Rectal smooth muscle tissue (tissue), 1 donor: ENCODE measurements at regions not wholly inside any gene's neighbourhood (a gene's known extent, or its start where the extent isn't known, plus 50 kb on each side); places are given as distances from the start of the nearest gene placed in this dataset.
"Not testable (repeated sequence)": the region's sequence is repeated elsewhere in the genome, so short reads cannot be mapped to it uniquely, and the experiment has no call there.

Experiments used
- H3K27ac ChIP-seq: one replicate; pipeline ENCODE4 v1.7.0; 2013; ENCODE audit warnings: low read depth, low read length, inconsistent platforms
- H3K27me3 ChIP-seq: one replicate; pipeline ENCODE4 v1.7.0; 2013; ENCODE audit warnings: low read length; ENCODE audit not compliant: control insufficient read depth, insufficient read depth
- H3K36me3 ChIP-seq: one replicate; pipeline ENCODE4 v1.7.0; 2013; ENCODE audit warnings: low read length; ENCODE audit not compliant: control insufficient read depth, insufficient read depth
- H3K4me1 ChIP-seq: one replicate; pipeline ENCODE4 v1.7.0; 2013; ENCODE audit warnings: low read length; ENCODE audit not compliant: control insufficient read depth, insufficient read depth
- H3K4me3 ChIP-seq: one replicate; pipeline ENCODE4 v1.7.0; 2013; ENCODE audit warnings: low read length
- H3K9ac ChIP-seq: one replicate; pipeline ENCODE4 v1.7.0; 2013; ENCODE audit warnings: low read length

- no peak overlapping the region for H3K4me3 ChIP-seq
- H3K9ac ChIP-seq: no peak overlapping the region
- H3K27ac ChIP-seq: no peak overlapping the region
- H3K27me3 ChIP-seq: no peaks in the 10 kb centered on the region
- H3K36me3 ChIP-seq: no peaks in the 10 kb centered on the region
- H3K4me1 ChIP-seq: no peaks in the 10 kb centered on the region
Observed at GRCh38 chr1:199512037-199512710, 515.3 kb upstream of the NR5A2 start.

DNA sequence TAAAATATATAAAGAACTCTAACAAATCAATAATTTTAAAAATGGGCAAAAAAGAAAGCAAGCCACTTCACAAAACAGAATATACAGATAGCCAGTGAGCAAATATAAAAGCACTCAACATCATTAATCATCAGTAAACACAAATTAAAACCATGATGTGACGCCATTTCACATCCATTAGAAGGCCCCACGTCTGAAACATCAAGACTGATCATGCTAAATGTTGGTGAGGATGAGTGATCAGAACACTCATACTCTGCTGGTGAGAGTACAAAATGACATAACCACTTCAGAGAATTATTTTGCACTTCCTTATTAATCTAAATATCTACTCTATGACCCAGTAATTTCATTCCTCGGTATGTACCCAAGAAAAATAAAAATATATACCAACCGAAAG, 512.2 kb upstream of the NR5A2 start:
- Histone ChIP-seq H3K36me3 (no peaks in the 10 kb centered on the region), H3K9ac (no peak overlapping the region), H3K4me1 (no peaks in the 10 kb centered on the region), H3K27ac (no peak overlapping the region), H3K27me3 (no peaks in the 10 kb centered on the region), H3K4me3 (no peak overlapping the region)

- H3K27ac ChIP-seq: no peak overlapping the region
- no peaks in the 10 kb centered on the region for H3K36me3 ChIP-seq
- H3K9ac ChIP-seq: no peak overlapping the region
- no peaks in the 10 kb centered on the region for H3K4me1 ChIP-seq
- H3K4me3 ChIP-seq: no peak overlapping the region
- H3K27me3 ChIP-seq: no peaks in the 10 kb centered on the region
Observed at GRCh38 chr1:199522338-199522737, 505.2 kb upstream of the NR5A2 start.

- Histone ChIP-seq H3K9ac (no peak overlapping the region), H3K4me1 (no peaks in the 10 kb centered on the region), H3K27ac (no peak overlapping the region), H3K27me3 (no peaks in the 10 kb centered on the region), H3K36me3 (no peaks in the 10 kb centered on the region), H3K4me3 (no peak overlapping the region)
Observed at GRCh38 chr1:199522936-199523335, 504.6 kb upstream of the NR5A2 start.

DNA sequence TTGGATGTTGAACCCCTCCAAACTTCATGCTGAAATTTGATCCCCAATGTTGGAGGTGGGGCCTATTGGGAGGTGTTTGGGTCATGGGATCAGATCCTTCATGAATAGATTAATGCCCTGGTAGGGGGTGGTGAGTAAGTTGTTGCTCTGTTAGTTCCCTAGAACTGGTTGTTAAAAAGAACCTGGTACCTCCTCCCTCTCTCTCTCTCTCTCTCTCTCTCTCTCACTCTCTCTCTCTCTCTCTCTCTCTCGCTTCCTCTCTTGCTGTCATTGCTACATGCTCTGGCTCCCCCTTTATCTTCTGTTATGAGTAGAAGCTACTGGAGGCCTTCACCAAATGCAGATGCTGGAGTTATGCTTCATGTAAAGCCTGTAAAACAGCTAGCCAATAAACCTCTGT, 498.2 kb upstream of the NR5A2 start:
- no peaks in the 10 kb centered on the region for H3K36me3 ChIP-seq
- H3K27me3 ChIP-seq: no peaks in the 10 kb centered on the region
- H3K4me1 ChIP-seq: no peaks in the 10 kb centered on the region
- no peak overlapping the region for H3K4me3 ChIP-seq
- H3K9ac ChIP-seq: no peak overlapping the region
- no peak overlapping the region for H3K27ac ChIP-seq

GRCh38 chr1:199533361-199533760, 494.1 kb upstream of the NR5A2 start:
- H3K27ac ChIP-seq, H3K36me3 ChIP-seq, H3K4me3 ChIP-seq, H3K4me1 ChIP-seq, H3K9ac ChIP-seq, H3K27me3 ChIP-seq: not testable (repeated sequence)

GRCh38 chr1:199545780-199546179, 481.7 kb upstream of the NR5A2 start:
- no peak overlapping the region for H3K27ac ChIP-seq
- no peak overlapping the region for H3K9ac ChIP-seq
- no peaks in the 10 kb centered on the region for H3K27me3 ChIP-seq
- H3K4me1 ChIP-seq: no peaks in the 10 kb centered on the region
- no peaks in the 10 kb centered on the region for H3K36me3 ChIP-seq
- no peak overlapping the region for H3K4me3 ChIP-seq

- no peak overlapping the region for H3K4me3 ChIP-seq
- H3K27me3 ChIP-seq: no peaks in the 10 kb centered on the region
- no peaks in the 10 kb centered on the region for H3K36me3 ChIP-seq
- no peak overlapping the region for H3K9ac ChIP-seq
- H3K27ac ChIP-seq: no peak overlapping the region
- H3K4me1 ChIP-seq: no peaks in the 10 kb centered on the region
Observed at GRCh38 chr1:199546323-199546722, 481.2 kb upstream of the NR5A2 start.

GRCh38 chr1:199549421-199549820, 478.1 kb upstream of the NR5A2 start:
- H3K4me1 ChIP-seq: no peaks in the 10 kb centered on the region
- H3K27me3 ChIP-seq: no peaks in the 10 kb centered on the region
- no peaks in the 10 kb centered on the region for H3K36me3 ChIP-seq
- no peak overlapping the region for H3K9ac ChIP-seq
- no peak overlapping the region for H3K27ac ChIP-seq
- H3K4me3 ChIP-seq: no peak overlapping the region

DNA sequence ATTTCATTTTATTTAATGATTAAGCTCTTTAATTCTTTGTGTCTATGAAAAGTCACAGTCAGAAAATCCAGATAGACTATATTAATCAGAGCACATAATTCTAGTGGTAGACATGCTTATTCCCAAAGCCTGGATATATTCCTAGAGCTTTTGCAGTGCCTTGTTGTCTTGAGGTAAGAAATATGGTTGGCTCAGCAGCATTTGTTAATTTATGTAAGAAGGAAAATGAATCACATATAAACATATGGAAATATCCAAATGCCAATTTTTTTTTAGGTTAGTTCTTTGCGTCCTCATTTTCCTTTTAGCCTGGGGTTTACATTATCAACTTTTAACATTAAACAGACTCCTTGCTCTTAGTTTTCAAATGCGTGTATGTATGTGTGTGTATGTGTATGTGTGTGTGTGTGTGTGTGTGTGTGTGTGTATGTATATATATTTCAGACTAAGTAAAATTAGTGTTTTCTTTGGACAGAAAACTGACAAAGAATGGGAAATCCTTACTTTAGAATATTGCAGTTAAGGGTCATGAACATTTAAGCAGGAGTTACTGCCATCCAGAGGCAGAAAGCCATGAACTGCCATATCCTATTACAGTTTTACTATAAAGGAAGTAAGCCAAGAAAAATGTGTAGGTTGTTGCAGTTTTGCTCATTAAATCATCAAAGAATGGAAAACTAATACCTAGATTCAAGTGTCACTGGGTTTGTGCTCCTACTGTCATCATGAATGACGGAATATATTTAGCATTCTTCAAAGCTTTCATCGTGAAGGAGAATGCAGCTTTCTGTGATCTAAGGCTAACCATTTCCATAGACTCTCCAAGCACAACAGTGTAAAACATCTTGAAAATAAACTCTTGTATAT, 477.1 kb upstream of the NR5A2 start:
- Histone ChIP-seq H3K27ac (no peak overlapping the region), H3K36me3 (no peaks in the 10 kb centered on the region), H3K4me1 (no peaks in the 10 kb centered on the region), H3K4me3 (no peak overlapping the region), H3K27me3 (no peaks in the 10 kb centered on the region), H3K9ac (no peak overlapping the region)

DNA sequence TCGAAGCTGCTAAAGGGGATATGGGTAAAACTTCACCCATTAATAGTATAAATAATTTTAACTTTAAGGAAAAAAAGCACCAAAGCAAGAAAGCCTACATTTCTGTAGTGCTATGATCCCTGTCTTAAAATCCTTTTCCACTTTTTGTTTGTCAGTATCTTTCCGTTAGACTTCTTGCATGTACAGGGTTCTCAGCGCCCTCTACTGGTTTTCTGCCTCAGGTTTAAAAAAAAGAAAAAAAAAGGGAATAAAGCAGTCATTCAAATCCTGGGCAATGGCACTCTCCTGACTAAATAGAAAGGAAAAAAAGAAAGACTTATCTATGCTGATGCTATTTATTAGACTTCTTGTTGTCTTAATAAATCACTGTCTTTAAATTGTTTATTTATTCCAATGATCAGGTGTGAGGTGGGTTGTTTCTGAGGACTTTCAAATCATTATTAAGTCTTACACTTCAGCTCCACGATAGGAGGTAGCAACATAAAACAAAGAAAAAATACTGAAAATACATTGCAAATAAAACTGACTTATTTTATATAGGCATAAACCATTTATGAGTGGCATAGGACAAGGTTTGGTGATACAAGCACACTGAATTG, 475.4 kb upstream of the NR5A2 start:
- Histone ChIP-seq H3K4me1 (no peaks in the 10 kb centered on the region), H3K27ac (no peak overlapping the region), H3K27me3 (no peaks in the 10 kb centered on the region), H3K9ac (no peak overlapping the region), H3K4me3 (no peak overlapping the region), H3K36me3 (no peaks in the 10 kb centered on the region)

DNA sequence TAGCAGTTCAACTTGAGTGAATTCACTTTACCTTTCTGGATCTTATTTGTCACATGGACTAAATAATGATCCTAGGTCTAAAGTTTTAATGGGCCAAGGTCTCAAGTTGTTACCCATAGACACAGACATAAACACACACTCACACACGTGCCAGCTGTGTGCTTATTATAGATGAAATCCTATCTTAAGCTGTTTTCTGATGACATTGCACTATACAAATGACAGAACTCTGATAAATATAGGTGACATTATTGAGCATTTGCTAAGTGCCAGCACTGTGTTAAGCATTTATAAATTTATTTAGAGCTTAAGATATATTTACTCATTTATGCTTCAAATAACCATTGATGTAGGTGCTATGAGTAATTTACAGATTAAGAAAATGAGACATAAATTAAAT, 474.4 kb upstream of the NR5A2 start:
- H3K27ac ChIP-seq: no peak overlapping the region
- H3K36me3 ChIP-seq: no peaks in the 10 kb centered on the region
- no peak overlapping the region for H3K4me3 ChIP-seq
- H3K9ac ChIP-seq: no peak overlapping the region
- no peaks in the 10 kb centered on the region for H3K4me1 ChIP-seq
- H3K27me3 ChIP-seq: no peaks in the 10 kb centered on the region
